G401 (cell line): ENCODE measurements at regions not wholly inside any gene's neighbourhood (a gene's known extent, or its start where the extent isn't known, plus 50 kb on each side); places are given as distances from the start of the nearest gene placed in this dataset.

Source experiments
- DNase-seq: peaks from one replicate; pipeline ENCODE4 v3.0.0-alpha.2; 2015; ENCODE audit warnings: low spot score
- in situ Hi-C: cut with HindIII; loops from 2 replicates; pipeline ENCODE4 v1.10.0; 2016; ENCODE audit warnings: low sequenced_read_pairs, mixed read lengths

- in situ Hi-C loops, result no loop called here
- DNase-seq, result no peak
Observed at GRCh38 chr2:128809880-128810279, 491.2 kb upstream of the HS6ST1 start.

- no peak for DNase-seq
- in situ Hi-C loops, result no loop called here
Observed at GRCh38 chr2:128812183-128812940, 493.7 kb upstream of the HS6ST1 start.

GRCh38 chr2:128813352-128814034 is 494.8 kb upstream of the HS6ST1 start:
- no peak for DNase-seq
- in situ Hi-C loops, result no loop called here

- in situ Hi-C loops, result no loop called here
- no peak for DNase-seq
Observed at GRCh38 chr2:128815248-128815647, 496.6 kb upstream of the HS6ST1 start.

- no peak for DNase-seq
- in situ Hi-C loops, result no loop called here
Observed at GRCh38 chr2:128817171-128817570, 498.5 kb upstream of the HS6ST1 start.

- DNase-seq, result no peak
- in situ Hi-C loops, result no loop called here
Observed at GRCh38 chr2:128817813-128818212, 499.1 kb upstream of the HS6ST1 start.

- in situ Hi-C loops, result no loop called here
- DNase-seq, result no peak
Observed at GRCh38 chr2:128818248-128818647, 499.6 kb upstream of the HS6ST1 start.

GRCh38 chr2:128818704-128819491 is 500.2 kb upstream of the HS6ST1 start:
- in situ Hi-C loops, result no loop called here
- no peak for DNase-seq

- peak; percentile 49 for DNase-seq
- in situ Hi-C loops, result no loop called here
Observed at GRCh38 chr2:128820452-128820851, 501.8 kb upstream of the HS6ST1 start.

- peak; percentile 3 for DNase-seq
- in situ Hi-C loops, result no loop called here
Observed at GRCh38 chr2:128821010-128821409, 502.3 kb upstream of the HS6ST1 start.

GRCh38 chr2:128832946-128833663 is 514.4 kb upstream of the HS6ST1 start:
- peak; percentile 94 for DNase-seq
- in situ Hi-C loops, result no loop called here

- in situ Hi-C loops, result no loop called here
- peak; percentile 5 for DNase-seq
Observed at GRCh38 chr2:128833664-128834027, 515.0 kb upstream of the HS6ST1 start.

GRCh38 chr2:128834207-128834879 is 515.7 kb upstream of the HS6ST1 start:
- in situ Hi-C loops, result no loop called here

GRCh38 chr2:128834880-128835252 is 516.2 kb upstream of the HS6ST1 start:
- no peak for DNase-seq
- in situ Hi-C loops, result no loop called here

More at GRCh38 chr2:128834207-128834879, 515.7 kb upstream of the HS6ST1 start:
- no peak for DNase-seq

- in situ Hi-C loops, result no loop called here
Observed at GRCh38 chr2:128835342-128835855, 516.7 kb upstream of the HS6ST1 start.

GRCh38 chr2:128835974-128836373 is 517.3 kb upstream of the HS6ST1 start:
- in situ Hi-C loops, result no loop called here
- no peak for DNase-seq

More at GRCh38 chr2:128835342-128835855, 516.7 kb upstream of the HS6ST1 start:
- DNase-seq, result no peak

- in situ Hi-C loops, result no loop called here
Observed at GRCh38 chr2:128836559-128837100, 518.0 kb upstream of the HS6ST1 start.

GRCh38 chr2:128838244-128838643 is 519.6 kb upstream of the HS6ST1 start:
- in situ Hi-C loops, result no loop called here
- DNase-seq, result no peak

More at GRCh38 chr2:128836559-128837100, 518.0 kb upstream of the HS6ST1 start:
- DNase-seq, result no peak
